HL-60 (cell line): ENCODE measurements at regions not wholly inside any gene's neighbourhood (a gene's known extent, or its start where the extent isn't known, plus 50 kb on each side); places are given as distances from the start of the nearest gene placed in this dataset.

Experiments
- TF ChIP-seq, protein P1 (sequence below): IDR thresholded peaks from one replicate; pipeline ENCODE4 v1.5.1; 2011; ENCODE audit warnings: low read length, control low read depth, inconsistent platforms; ENCODE audit not compliant: insufficient read depth
- TF ChIP-seq, protein P2 (sequence below): IDR thresholded peaks from 2 replicates; pipeline ENCODE4 v1.6.1; 2012; ENCODE audit warnings: low read depth; ENCODE audit not compliant: insufficient replicate concordance

DNA sequence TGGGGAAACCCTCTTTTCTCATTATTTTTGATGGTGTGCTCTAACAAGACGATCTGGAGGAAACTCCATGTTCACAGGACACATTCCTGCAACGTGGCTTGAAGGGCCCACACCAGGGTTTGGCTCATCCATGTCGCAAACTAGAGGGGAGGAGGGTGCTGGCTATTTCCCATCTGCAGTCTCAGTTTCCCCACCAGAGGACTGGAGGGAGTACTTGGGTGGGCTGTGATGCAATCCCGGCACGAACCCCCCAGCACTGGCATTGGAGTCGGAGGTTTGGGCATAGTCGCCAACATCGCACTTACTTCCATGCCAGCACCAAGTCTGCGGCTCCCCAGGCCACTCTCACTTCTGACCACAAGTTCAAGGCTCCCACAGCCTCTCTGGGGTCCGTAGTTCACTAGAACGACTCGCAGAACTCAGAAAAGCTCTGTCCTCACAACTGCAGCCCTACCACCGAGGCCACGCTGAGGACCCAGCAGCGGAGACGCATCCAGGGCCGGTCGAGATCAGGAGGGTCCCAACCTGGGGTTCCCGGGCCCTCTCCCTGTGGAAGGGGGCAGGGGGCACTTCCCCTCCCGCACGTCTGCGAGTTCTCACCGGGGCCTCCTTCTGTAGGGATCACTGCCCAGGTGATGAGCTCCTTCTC lies 165.6 kb upstream of the SOX1 start:
- TF ChIP-seq, protein P1, sequence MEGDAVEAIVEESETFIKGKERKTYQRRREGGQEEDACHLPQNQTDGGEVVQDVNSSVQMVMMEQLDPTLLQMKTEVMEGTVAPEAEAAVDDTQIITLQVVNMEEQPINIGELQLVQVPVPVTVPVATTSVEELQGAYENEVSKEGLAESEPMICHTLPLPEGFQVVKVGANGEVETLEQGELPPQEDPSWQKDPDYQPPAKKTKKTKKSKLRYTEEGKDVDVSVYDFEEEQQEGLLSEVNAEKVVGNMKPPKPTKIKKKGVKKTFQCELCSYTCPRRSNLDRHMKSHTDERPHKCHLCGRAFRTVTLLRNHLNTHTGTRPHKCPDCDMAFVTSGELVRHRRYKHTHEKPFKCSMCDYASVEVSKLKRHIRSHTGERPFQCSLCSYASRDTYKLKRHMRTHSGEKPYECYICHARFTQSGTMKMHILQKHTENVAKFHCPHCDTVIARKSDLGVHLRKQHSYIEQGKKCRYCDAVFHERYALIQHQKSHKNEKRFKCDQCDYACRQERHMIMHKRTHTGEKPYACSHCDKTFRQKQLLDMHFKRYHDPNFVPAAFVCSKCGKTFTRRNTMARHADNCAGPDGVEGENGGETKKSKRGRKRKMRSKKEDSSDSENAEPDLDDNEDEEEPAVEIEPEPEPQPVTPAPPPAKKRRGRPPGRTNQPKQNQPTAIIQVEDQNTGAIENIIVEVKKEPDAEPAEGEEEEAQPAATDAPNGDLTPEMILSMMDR: no peak
- TF ChIP-seq, protein P2, sequence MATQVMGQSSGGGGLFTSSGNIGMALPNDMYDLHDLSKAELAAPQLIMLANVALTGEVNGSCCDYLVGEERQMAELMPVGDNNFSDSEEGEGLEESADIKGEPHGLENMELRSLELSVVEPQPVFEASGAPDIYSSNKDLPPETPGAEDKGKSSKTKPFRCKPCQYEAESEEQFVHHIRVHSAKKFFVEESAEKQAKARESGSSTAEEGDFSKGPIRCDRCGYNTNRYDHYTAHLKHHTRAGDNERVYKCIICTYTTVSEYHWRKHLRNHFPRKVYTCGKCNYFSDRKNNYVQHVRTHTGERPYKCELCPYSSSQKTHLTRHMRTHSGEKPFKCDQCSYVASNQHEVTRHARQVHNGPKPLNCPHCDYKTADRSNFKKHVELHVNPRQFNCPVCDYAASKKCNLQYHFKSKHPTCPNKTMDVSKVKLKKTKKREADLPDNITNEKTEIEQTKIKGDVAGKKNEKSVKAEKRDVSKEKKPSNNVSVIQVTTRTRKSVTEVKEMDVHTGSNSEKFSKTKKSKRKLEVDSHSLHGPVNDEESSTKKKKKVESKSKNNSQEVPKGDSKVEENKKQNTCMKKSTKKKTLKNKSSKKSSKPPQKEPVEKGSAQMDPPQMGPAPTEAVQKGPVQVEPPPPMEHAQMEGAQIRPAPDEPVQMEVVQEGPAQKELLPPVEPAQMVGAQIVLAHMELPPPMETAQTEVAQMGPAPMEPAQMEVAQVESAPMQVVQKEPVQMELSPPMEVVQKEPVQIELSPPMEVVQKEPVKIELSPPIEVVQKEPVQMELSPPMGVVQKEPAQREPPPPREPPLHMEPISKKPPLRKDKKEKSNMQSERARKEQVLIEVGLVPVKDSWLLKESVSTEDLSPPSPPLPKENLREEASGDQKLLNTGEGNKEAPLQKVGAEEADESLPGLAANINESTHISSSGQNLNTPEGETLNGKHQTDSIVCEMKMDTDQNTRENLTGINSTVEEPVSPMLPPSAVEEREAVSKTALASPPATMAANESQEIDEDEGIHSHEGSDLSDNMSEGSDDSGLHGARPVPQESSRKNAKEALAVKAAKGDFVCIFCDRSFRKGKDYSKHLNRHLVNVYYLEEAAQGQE: no peak
